Upper lobe of left lung (tissue), 4 donors: ENCODE measurements at regions not wholly inside any gene's neighbourhood (a gene's known extent, or its start where the extent isn't known, plus 50 kb on each side); places are given as distances from the start of the nearest gene placed in this dataset.

Experiments used
- CTCF ChIP-seq, 6 experiments: fragments of 450-650 bp in 4 of 6; fragments of 200-600 bp in 2 of 6; sonication (generic) in 2 of 6; IDR thresholded peaks; one replicate each; pipeline ENCODE4 v1.5.1; 2016 to 2019; ENCODE audit warnings: antibody characterized with exemption in 6 of 6
- EP300 ChIP-seq, 4 donors: sonication (generic); formaldehyde crosslinking; IDR thresholded peaks; one replicate each; pipeline ENCODE4 v1.5.1; 2017; ENCODE audit warnings: antibody characterized with exemption in 4 of 4, control low read depth in 2 of 4
- POLR2A ChIP-seq, 4 donors: fragments of 450-650 bp; IDR thresholded peaks; one replicate each; pipeline ENCODE4 v1.5.1; 2016 to 2017; ENCODE audit warnings: antibody characterized with exemption in 4 of 4, mild to moderate bottlenecking in 2 of 4
- POLR2AphosphoS5 ChIP-seq, 2 donors: sonication (generic); formaldehyde crosslinking; IDR thresholded peaks; one replicate each; pipeline ENCODE4 v1.5.1; 2017; ENCODE audit warnings: antibody characterized with exemption in 2 of 2

DNA sequence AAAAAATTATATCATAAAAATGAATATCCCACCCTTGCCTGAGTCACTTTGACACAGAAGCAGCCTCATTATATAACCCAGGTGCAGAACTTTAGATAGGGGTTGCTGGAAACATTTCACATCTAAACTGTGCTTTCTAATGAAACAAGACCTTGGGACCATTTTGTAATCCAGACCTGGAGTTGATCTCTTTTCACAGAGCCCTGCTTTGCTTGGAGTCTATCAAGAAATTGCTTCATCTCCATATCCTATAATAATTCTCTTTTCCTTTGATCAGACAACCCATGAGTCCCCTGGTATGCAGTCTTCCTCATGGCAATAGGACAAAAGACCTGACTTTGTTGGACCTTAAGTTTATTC lies 76.3 kb downstream of the HSD17B6 start:
- TF ChIP-seq CTCF (IDR thresholded peaks at IDR 0.05): no peak
- TF ChIP-seq POLR2A (IDR thresholded peaks at IDR 0.05): no peak
- TF ChIP-seq EP300 (IDR thresholded peaks at IDR 0.05): no peak
- TF ChIP-seq POLR2AphosphoS5 (IDR thresholded peaks at IDR 0.05): no peak
